PC-9 (cell line): ENCODE measurements at regions not wholly inside any gene's neighbourhood (a gene's known extent, or its start where the extent isn't known, plus 50 kb on each side); places are given as distances from the start of the nearest gene placed in this dataset.

Experiments
- EZH2 ChIP-seq: fragments of 200-600 bp; sonication (generic); IDR thresholded peaks from 2 replicates; pipeline ENCODE4 v1.8.0; 2017; ENCODE audit warnings: antibody characterized with exemption, low read depth
- TF ChIP-seq, protein P1 (sequence below): fragments of 200-600 bp; sonication (generic); conservative IDR thresholded peaks from 2 replicates; pipeline ENCODE4 v1.6.1; 2017; ENCODE audit warnings: mixed run types, antibody characterized with exemption, mild to moderate bottlenecking, moderate library complexity

DNA sequence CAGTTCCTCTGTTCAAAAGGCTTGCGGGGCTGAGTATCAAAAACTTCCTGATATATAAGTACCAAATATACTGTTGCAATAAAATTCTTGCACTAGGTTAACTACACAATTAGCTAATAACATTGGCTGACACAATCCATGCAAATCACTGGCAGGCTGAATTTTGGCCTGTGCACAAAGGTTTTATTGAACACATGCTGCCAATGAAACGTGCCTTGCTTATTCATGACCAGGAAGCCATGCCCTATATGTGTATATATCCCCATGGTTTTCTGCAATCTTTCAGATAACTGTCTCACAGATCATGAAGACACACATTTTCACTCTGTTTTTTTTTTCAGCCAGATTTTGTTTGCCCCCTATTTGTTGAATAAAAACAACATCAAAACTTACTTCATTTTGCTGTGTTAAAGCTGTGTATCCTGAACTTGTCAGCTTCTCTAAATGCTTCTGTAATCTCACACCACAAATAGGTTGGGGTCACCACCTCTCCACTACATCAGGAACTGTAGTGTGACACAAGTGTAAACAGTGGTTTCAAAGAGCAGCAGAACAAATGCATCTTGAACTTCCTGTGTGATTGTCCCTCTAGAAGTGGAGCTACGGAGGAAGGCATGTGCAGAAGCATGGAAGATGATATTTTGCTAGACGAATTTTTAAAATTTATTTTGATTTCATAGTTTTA, 920.7 kb upstream of the NR2F2 start:
- TF ChIP-seq, protein P1, sequence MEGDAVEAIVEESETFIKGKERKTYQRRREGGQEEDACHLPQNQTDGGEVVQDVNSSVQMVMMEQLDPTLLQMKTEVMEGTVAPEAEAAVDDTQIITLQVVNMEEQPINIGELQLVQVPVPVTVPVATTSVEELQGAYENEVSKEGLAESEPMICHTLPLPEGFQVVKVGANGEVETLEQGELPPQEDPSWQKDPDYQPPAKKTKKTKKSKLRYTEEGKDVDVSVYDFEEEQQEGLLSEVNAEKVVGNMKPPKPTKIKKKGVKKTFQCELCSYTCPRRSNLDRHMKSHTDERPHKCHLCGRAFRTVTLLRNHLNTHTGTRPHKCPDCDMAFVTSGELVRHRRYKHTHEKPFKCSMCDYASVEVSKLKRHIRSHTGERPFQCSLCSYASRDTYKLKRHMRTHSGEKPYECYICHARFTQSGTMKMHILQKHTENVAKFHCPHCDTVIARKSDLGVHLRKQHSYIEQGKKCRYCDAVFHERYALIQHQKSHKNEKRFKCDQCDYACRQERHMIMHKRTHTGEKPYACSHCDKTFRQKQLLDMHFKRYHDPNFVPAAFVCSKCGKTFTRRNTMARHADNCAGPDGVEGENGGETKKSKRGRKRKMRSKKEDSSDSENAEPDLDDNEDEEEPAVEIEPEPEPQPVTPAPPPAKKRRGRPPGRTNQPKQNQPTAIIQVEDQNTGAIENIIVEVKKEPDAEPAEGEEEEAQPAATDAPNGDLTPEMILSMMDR, result no peak
- no peak for TF ChIP-seq EZH2
